GM18499 (cell line): ENCODE measurements at regions not wholly inside any gene's neighbourhood (a gene's known extent, or its start where the extent isn't known, plus 50 kb on each side); places are given as distances from the start of the nearest gene placed in this dataset.
"Not testable (repeated sequence)": the region's sequence is repeated elsewhere in the genome, so short reads cannot be mapped to it uniquely, and the experiment has no call there.

ENCODE experiments used
- ATAC-seq: cut with Tn5 transposase; IDR thresholded peaks from one replicate; pipeline ENCODE4 v1.9.1; 2021; ENCODE audit warnings: moderate number of reproducible peaks; ENCODE audit not compliant: insufficient read depth, unreplicated experiment

GRCh38 chr1:96865731-96866685 lies 144.4 kb downstream of the PTBP2 start:
- ATAC-seq: no peak

- ATAC-seq: no peak
Measured at GRCh38 chr1:96872757-96873156, 151.2 kb downstream of the PTBP2 start.

GRCh38 chr1:96878640-96879039 lies 157.1 kb downstream of the PTBP2 start:
- ATAC-seq: no peak

DNA sequence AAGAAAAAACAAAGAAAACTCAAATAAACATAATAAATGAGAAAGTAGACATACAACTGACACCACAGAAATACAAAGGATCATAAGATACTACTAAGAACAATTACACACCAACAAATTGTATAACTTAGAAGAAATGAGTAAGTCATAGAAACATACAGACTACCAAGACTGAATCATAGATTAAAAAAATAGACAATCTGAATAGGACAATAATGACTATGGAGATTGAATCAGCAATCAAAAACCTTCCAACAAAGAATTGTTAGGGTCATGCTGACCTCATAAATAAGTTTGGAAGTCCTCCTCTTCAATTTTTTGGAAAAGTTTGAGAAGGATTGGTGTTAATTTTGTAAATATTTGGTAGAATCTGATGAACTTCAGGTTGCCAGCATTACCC lies 159.0 kb downstream of the PTBP2 start:
- ATAC-seq: no peak

- no peak for ATAC-seq
Measured at GRCh38 chr1:96882096-96882495, 160.5 kb downstream of the PTBP2 start.

GRCh38 chr1:96886474-96886873 lies 164.9 kb downstream of the PTBP2 start:
- ATAC-seq: no peak

DNA sequence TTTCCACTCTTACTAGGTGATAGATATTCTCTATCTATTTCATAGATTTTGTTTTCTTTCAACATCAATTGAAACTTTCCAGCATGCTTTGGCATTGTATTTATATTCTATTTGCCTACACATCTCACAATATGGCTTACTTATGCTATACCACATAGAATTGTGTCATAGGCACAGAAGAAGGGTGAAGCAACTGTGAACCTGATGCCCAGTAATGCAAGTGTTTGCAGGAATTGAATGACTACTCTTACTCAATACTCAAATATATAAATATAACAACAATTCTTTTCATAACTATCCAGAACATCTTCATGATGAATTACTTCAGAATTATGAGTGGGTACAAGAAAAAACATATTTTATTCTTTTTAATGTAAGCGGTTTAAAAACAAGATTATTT lies 165.9 kb downstream of the PTBP2 start:
- ATAC-seq: no peak

- ATAC-seq: no peak
Measured at GRCh38 chr1:96901783-96902363, 180.3 kb downstream of the PTBP2 start.

DNA sequence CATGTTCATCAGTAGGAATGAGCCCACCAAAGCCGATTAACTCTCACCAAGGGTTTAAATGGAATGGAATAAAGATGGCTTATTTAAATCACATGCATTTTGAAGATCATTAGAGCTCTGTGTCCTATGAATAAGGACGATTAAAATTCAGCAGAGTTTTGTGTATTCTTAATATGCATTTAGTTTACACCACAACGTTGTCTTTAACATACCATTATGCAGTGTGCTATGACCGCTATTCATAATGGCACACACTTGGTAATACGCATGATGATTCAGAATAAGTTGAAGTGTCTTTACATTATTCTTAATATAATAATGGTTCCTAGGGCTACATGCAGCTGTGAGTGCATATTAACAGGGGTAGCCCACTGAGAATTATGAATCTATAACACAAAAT lies 190.7 kb downstream of the PTBP2 start:
- ATAC-seq: no peak

GRCh38 chr1:96915701-96916100 lies 194.1 kb downstream of the PTBP2 start:
- not testable (repeated sequence) for ATAC-seq

DNA sequence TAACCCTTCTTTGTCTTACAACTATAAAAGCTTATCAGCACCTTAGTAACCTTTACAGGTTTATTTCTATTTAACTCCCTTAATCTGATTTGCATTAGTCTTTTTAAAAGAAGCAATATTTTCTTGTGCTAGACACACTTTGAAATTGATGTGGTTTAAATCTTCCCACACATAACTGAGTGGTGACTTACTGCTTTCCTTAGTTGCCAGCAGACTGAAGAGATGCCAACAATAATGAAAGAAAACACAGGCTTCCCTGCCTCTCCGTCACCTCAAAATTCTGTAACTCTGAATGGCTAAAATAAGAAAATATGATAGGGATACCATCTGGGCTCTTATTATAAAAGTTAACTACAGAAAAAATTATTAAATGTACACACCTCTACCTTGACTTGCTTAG lies 196.8 kb downstream of the PTBP2 start:
- ATAC-seq: no peak

GRCh38 chr1:96922181-96922580 lies 200.6 kb downstream of the PTBP2 start:
- ATAC-seq: no peak

DNA sequence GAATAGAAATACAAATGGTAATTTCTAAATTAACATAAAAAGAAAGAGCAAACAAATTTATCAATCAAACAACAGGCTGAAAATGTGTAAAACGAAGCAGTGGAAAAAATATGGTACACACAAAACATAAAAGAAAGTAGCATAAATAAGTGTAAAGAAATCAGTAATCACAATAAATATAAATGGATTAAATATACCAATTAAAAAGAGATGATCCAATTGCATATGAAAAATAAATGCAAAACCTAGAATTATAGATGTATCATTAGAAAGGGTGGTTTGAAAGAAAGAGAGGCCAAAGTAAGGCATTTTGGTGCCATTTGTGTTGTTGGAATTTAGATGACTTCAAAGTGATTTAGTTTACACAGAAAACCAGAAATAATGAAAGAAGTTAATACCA lies 202.2 kb downstream of the PTBP2 start:
- no peak for ATAC-seq

GRCh38 chr1:96926176-96926575 lies 204.6 kb downstream of the PTBP2 start:
- no peak for ATAC-seq

GRCh38 chr1:96927125-96927524 lies 205.5 kb downstream of the PTBP2 start:
- no peak for ATAC-seq

- no peak for ATAC-seq
Measured at GRCh38 chr1:96931136-96931535, 209.6 kb downstream of the PTBP2 start.

- ATAC-seq: no peak
Measured at GRCh38 chr1:96934282-96934681, 212.7 kb downstream of the PTBP2 start.

- ATAC-seq: no peak
Measured at GRCh38 chr1:96944432-96945092, 223.0 kb downstream of the PTBP2 start.

DNA sequence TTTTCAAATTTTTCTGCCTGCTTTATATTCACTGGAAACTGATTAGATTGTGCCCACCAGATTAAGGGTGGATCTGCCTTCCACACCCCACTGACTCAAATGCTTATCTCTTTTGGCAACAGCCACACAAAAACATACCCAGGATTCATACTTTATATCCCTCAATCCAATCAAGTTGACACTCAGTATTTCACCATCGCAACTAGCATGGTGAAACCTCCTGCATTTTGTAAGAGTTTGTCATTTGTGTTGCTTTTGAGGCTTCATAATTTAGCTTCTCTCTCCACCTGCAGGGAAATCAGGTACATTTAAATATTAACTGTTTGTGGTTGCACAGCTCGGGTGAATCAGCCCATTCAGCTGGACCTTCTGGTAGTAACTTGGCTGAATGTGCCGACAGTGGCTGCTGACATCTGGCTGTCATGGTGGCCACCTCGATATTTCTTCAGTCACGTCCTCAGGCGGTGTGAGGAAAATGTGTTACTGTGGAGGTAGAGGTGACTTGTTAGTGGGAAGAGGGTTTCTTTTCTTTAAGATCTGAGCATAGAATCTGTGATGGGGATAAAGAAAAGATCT lies 224.0 kb downstream of the PTBP2 start:
- no peak for ATAC-seq

DNA sequence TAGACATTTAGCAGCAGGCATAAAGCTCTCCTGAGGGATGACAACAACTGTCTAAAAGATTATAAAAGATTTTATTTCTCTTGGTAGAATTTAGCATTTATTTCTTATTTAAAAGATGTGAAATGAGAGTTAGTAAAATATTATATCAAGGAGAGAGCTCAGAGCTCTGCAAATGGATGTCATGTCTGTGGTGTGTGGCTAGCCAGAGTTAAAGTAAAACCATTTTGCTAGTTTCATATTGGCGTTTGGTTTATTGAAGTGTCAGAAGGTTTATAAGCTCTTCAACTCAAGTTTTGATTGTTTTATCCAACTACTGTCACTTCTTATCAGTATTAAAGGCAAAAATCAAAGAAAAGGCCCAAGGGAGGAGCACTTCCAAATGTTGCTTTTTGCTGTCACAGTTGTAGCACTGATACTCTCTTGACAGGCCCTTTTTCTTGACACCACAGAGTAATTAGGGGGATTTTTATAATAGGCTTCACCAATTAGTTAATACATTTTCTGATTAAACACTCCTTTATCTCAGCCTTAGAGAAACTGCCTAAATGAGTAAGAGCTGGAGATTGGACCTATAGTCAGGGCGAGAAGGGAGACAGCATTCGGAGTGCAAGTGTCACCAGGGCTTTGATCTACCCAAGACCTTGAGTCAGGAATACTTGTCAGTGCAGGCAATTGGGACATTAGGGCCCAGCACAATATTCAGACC lies 233.9 kb downstream of the PTBP2 start:
- ATAC-seq: no peak
